ENCODE measurements at regions not wholly inside any gene's neighbourhood (a gene's known extent, or its start where the extent isn't known, plus 50 kb on each side); places are given as distances from the start of the nearest gene placed in this dataset.

GRCh38 chr12:83575326-83575725, 888.6 kb downstream of the TMTC2 start:
- no peak overlapping the region for H3K9ac ChIP-seq (ENCODE audit: low read length)
- H3K4me2 ChIP-seq (ENCODE audit: low read length): no peak overlapping the region
- no peak overlapping the region for H3K4me3 ChIP-seq (ENCODE audit: low read depth, low read length, poor library complexity, severe bottlenecking)
- no peaks in the 10 kb centered on the region for H3K9me2 ChIP-seq (ENCODE audit: low read depth, low read length)
- TF ChIP-seq EZH2 (IDR thresholded peaks at IDR 0.05; ENCODE audit: borderline replicate concordance, low read length): no peak
- no peak for TF ChIP-seq CTCF (IDR thresholded peaks at IDR 0.05; ENCODE audit: low read length)
- no peaks in the 10 kb centered on the region for H3F3A ChIP-seq (ENCODE audit: insufficient read depth, low read length)
- H4K20me1 ChIP-seq (ENCODE audit: insufficient read depth, low read length): no peaks in the 10 kb centered on the region
- no peaks in the 10 kb centered on the region for H3K4me1 ChIP-seq (ENCODE audit: insufficient read depth, low read length, severe bottlenecking)
- no peak overlapping the region for H2AFZ ChIP-seq (ENCODE audit: low read length)
- no peaks in the 10 kb centered on the region for H3K9me3 ChIP-seq (ENCODE audit: low read length)
- H3K27me3 ChIP-seq (ENCODE audit: insufficient read depth, low read length): no peaks in the 10 kb centered on the region
- H3K79me2 ChIP-seq (ENCODE audit: insufficient read depth, low read length): no peaks in the 10 kb centered on the region
- no peak overlapping the region for H3K27ac ChIP-seq (ENCODE audit: low read depth, low read length, poor library complexity, severe bottlenecking)
- H3K36me3 ChIP-seq (ENCODE audit: insufficient read depth, low read length): no peaks in the 10 kb centered on the region

GRCh38 chr12:83574142-83574541, 887.4 kb downstream of the TMTC2 start:
- TF ChIP-seq CTCF (IDR thresholded peaks at IDR 0.05; ENCODE audit: low read length) (no peak), EZH2 (IDR thresholded peaks at IDR 0.05; ENCODE audit: borderline replicate concordance, low read length) (no peak)
- Histone ChIP-seq H3K4me1 (ENCODE audit: insufficient read depth, low read length, severe bottlenecking) (no peaks in the 10 kb centered on the region), H3K4me3 (ENCODE audit: low read depth, low read length, poor library complexity, severe bottlenecking) (no peak overlapping the region), H3F3A (ENCODE audit: insufficient read depth, low read length) (no peaks in the 10 kb centered on the region), H3K4me2 (ENCODE audit: low read length) (no peak overlapping the region), H3K9ac (ENCODE audit: low read length) (no peak overlapping the region), H3K36me3 (ENCODE audit: insufficient read depth, low read length) (no peaks in the 10 kb centered on the region), H3K79me2 (ENCODE audit: insufficient read depth, low read length) (no peaks in the 10 kb centered on the region), H3K27me3 (ENCODE audit: insufficient read depth, low read length) (no peaks in the 10 kb centered on the region), H2AFZ (ENCODE audit: low read length) (no peak overlapping the region), H3K9me3 (ENCODE audit: low read length) (no peaks in the 10 kb centered on the region), H4K20me1 (ENCODE audit: insufficient read depth, low read length) (no peaks in the 10 kb centered on the region), H3K9me2 (ENCODE audit: low read depth, low read length) (no peaks in the 10 kb centered on the region), H3K27ac (ENCODE audit: low read depth, low read length, poor library complexity, severe bottlenecking) (no peak overlapping the region)

GRCh38 chr12:83573671-83574070, 887.0 kb downstream of the TMTC2 start:
- Histone ChIP-seq H3K4me2 (ENCODE audit: low read length) (no peak overlapping the region), H3K27me3 (ENCODE audit: insufficient read depth, low read length) (no peaks in the 10 kb centered on the region), H3K79me2 (ENCODE audit: insufficient read depth, low read length) (no peaks in the 10 kb centered on the region), H3K9ac (ENCODE audit: low read length) (no peak overlapping the region), H3F3A (ENCODE audit: insufficient read depth, low read length) (no peaks in the 10 kb centered on the region), H3K36me3 (ENCODE audit: insufficient read depth, low read length) (no peaks in the 10 kb centered on the region), H3K4me1 (ENCODE audit: insufficient read depth, low read length, severe bottlenecking) (no peaks in the 10 kb centered on the region), H2AFZ (ENCODE audit: low read length) (no peak overlapping the region), H3K9me2 (ENCODE audit: low read depth, low read length) (no peaks in the 10 kb centered on the region), H3K4me3 (ENCODE audit: low read depth, low read length, poor library complexity, severe bottlenecking) (no peak overlapping the region), H3K9me3 (ENCODE audit: low read length) (no peaks in the 10 kb centered on the region), H3K27ac (ENCODE audit: low read depth, low read length, poor library complexity, severe bottlenecking) (no peak overlapping the region), H4K20me1 (ENCODE audit: insufficient read depth, low read length) (no peaks in the 10 kb centered on the region)
- no peak for TF ChIP-seq EZH2 (IDR thresholded peaks at IDR 0.05; ENCODE audit: borderline replicate concordance, low read length)
- TF ChIP-seq CTCF (IDR thresholded peaks at IDR 0.05; ENCODE audit: low read length): no peak
